A204.1 (cell line): ENCODE measurements at regions not wholly inside any gene's neighbourhood (a gene's known extent, or its start where the extent isn't known, plus 50 kb on each side); places are given as distances from the start of the nearest gene placed in this dataset.

Experiments
- FAIRE-seq: peaks from 2 replicates; lab custom pipeline; 2012; peaks lifted over from hg19 to GRCh38; lab: Jason Lieb, UNC

- no peak for FAIRE-seq
Measured at GRCh38 chr6:100176951-100177710, 183.1 kb upstream of the MCHR2 start.

DNA sequence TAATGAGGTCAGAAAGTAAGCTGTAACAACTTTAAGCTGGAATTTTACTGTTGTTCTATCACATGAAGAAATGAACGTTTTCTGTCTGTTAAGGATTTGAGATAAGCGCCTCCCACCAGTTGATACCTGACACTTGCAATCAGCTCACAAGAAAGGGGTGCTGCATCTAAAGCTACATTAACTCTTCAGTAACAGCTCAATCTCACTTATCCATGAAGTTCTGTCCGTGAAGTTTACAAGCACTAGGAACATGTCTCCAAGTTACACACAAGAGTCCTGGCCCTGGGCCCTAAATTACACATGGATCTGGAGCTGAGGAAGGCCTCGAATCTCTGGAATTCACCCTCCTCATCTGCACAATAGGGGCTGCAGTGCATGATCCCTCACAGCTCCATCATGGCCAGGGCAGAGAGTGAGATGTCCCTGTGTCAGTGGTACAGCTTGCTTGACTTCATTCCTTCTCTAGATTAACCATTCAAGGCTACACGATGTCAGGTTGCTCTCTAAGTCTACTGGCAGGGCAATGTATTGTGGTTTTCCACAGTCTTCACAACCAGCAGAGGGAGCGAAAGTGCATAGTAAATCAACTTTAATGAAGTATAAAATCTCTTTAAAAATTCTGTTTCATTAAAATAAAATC lies 182.4 kb upstream of the MCHR2 start:
- peak; percentile 81 for FAIRE-seq

- FAIRE-seq, result no peak
Measured at GRCh38 chr6:100175814-100176310, 181.8 kb upstream of the MCHR2 start.

DNA sequence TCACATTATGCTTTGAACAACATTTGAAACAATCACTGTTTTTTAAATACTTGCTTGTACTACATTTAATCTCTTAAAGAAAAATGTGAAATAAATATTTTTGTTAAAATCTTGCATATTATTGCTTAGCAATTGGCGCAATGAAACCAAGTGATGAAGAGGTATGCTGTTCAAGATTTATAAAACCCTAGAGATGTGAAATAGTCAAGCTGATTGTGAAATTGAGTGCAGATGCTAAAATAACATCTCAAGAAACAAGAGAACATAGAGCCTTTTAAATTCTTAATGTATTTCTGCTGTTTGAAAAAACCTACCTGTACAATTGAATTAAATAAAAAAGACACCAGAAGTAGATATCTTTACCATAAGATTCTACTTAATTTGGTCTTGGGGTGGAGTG lies 179.2 kb upstream of the MCHR2 start:
- no peak for FAIRE-seq

- FAIRE-seq, result no peak
Measured at GRCh38 chr6:100172322-100172713, 178.3 kb upstream of the MCHR2 start.

DNA sequence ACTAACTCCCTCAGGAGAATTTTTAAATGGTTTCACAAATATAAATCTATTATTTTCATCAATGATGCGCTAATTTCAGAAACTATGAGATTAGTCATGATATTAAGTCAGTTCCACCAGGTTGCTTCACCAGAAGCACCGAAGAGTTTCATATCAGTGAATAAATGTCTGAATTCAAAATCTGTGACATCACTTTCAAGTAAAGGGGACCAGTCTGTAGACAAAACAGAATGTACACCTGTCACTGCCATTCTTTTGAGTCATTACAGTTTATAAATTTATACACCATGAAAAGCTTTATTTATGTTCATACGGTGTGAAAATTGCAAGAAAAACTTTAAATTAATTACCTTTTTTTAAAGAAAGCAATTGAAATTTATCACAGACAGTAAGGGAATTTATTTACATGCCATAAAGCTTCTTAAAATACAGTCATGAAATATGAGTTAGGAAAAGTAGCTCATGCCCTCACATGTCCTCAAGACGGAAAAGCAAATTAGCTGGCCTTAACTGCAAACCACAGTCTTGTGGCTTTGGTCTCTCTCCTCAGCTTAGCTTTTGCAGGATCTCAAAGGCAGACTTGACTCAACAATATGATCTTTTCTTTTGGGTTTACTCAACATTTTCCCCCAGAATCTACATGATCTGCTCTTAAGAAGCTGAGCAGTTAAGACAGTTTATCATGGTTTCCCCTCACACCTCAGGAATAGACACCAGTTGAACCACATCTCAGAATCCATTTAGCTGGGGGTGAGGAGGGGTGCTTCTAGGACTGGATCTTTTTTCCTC lies 177.7 kb upstream of the MCHR2 start:
- FAIRE-seq, result no peak

- no peak for FAIRE-seq
Measured at GRCh38 chr6:100168148-100168547, 174.1 kb upstream of the MCHR2 start.

GRCh38 chr6:100167585-100167984 lies 173.6 kb upstream of the MCHR2 start:
- no peak for FAIRE-seq

- FAIRE-seq, result no peak
Measured at GRCh38 chr6:100166956-100167355, 172.9 kb upstream of the MCHR2 start.

GRCh38 chr6:100165442-100165841 lies 171.4 kb upstream of the MCHR2 start:
- no peak for FAIRE-seq

- FAIRE-seq, result no peak
Measured at GRCh38 chr6:100163035-100163434, 169.0 kb upstream of the MCHR2 start.

DNA sequence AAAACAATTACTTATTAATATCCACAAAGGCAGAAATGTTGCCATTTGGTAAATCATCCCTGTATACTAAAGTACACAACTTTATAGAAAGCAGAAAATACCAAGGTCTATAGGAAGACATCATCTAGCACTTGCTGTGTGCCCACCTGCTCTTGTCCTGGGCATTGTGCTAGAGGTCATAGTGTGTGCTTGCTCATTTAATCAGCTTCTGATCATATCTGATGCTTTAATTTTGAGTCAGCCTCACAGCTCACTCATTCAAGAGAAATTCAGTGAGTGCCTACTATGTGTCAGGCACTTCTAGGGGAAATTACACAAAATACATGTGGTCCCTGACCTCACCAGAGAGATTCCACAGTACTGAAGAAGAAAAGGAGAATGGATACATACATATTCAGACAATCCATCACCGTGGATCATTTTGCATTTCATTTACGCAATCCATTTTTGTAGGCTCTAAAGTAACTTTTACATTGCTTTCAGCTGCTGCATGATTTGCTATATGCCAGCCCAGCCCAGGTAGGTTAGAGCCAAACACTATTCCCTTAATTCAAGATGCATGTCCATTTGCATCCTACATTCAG lies 167.9 kb upstream of the MCHR2 start:
- FAIRE-seq, result no peak

DNA sequence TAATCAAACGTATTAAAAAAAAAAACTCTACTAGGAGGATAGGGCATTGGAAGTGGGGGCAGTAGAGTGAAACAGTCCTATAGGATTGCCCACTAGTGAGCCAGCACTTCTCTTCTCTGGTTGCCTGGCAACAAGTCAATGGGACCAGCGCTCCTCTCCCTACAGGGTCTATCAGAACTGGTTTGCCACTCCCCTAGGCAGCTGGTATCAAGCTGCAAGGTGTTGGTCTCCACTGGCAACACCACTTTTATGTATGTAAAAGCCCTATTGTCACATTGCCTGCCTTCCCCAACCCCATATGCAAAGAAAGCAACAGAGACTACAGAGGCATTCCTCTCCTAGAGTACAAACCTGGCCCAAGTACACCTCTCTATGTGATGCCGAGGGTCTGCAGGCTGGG lies 166.9 kb upstream of the MCHR2 start:
- no peak for FAIRE-seq

- FAIRE-seq, result no peak
Measured at GRCh38 chr6:100155141-100155540, 161.1 kb upstream of the MCHR2 start.

DNA sequence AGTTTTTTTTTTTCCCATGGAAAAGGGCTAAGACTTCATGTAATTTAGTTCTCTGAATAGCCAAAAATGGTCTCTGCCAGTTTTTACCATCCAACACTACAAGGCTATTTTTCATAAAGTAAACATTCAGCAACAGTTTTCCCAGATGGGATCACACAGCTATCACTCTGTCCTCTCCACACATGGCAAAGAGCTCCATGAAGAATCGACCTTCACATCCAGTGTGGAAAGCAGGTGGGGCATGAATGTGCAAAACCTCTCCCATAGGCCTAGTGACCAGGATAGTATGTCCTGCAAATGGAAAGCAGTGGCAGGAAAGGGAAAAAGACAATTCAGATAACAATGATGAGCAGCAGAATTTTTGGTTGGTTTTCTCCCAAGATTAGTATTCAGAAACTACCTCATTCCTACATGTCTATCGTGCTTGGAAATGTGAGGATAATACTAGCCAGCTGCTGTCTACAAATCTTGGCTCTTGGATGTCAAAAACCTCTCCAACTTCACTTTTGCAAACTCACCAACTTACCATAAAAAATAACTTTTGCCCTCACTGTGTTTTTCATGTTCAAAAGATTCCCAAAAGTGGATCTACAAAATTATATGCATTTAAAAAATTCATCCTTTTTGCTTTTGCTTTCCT lies 159.7 kb upstream of the MCHR2 start:
- FAIRE-seq, result no peak

- FAIRE-seq, result no peak
Measured at GRCh38 chr6:100152201-100152600, 158.2 kb upstream of the MCHR2 start.

DNA sequence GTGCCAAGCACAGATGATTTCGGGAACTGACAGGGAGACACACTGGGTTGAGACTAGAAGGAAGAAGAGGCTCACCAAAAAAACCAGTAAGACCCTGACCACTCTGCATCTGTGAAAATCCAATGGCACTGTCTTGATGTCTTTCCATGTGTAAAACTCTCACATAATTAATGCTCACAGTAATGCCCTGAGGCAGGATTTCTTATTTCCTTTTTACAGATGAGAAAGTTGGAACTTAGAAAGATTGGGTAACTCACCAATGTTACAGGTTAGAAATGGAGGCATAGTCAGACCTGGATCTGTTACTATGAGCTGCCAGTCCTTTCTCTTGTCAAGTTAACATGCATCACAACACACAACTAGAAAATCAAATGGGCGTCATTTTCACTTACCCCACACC lies 151.0 kb upstream of the MCHR2 start:
- FAIRE-seq, result no peak

GRCh38 chr6:100138346-100139022 lies 144.5 kb upstream of the MCHR2 start:
- no peak for FAIRE-seq

GRCh38 chr6:100137759-100138158 lies 143.7 kb upstream of the MCHR2 start:
- no peak for FAIRE-seq

DNA sequence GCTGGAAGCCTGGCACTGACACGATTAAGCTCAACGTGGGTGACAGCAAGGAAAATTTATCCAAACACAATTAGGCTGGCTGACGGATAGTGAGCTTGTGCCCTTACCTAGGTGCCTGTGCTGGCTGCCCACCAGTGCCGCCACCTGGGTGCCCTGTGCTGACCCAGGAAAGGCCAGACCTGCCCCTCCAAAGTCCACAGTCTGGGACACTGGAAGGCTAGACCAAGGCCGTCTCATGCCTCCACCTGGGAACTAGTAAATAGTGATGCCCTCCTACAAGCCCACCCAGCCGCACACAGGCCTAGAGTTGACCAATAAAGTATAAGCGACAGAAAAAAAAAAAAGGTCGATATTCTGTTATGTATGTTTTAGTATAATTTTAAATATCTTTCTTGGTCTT lies 142.6 kb upstream of the MCHR2 start:
- no peak for FAIRE-seq

GRCh38 chr6:100135977-100136376 lies 142.0 kb upstream of the MCHR2 start:
- no peak for FAIRE-seq

DNA sequence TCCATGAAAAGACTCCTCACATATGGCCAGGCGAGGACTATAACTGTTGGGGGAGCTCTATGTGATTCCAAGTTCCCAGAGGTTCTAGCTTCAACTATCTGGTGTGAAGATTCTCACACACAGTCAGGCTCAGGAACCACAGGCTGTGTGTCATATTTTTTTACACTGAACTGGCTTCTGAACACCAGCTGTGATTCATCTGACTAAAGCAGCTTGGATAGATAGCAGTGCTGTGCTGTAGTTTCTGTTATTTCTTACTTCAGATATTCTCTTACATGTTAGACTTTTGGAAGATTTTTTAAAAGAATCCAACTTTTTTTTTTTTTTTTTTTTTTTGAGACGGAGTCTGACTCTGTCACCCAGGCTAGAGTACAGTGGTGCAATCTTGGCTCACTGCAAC lies 140.7 kb upstream of the MCHR2 start:
- FAIRE-seq, result no peak
